Sigmoid colon (tissue), 6 donors: ENCODE measurements at regions not wholly inside any gene's neighbourhood (a gene's known extent, or its start where the extent isn't known, plus 50 kb on each side); places are given as distances from the start of the nearest gene placed in this dataset.

Experiments used
- DNase-seq: peaks from one replicate; pipeline ENCODE4 v3.0.0-alpha.2; 2019
- H3K27ac ChIP-seq, 4 donors: fragments of 200-600 bp; sonication (generic); one replicate each; pipeline ENCODE4 v1.5.1; 2016 to 2019; ENCODE audit warnings: mild to moderate bottlenecking in 1 of 4
- H3K27me3 ChIP-seq, 3 donors: fragments of 200-600 bp; sonication (generic); one replicate each; pipeline ENCODE4 v1.5.1; 2019; ENCODE audit warnings: mild to moderate bottlenecking in 1 of 3
- H3K36me3 ChIP-seq, 4 donors: fragments of 200-600 bp; sonication (generic); one replicate each; pipeline ENCODE4 v1.5.1; 2016 to 2019
- H3K4me1 ChIP-seq, 4 donors: fragments of 200-600 bp; sonication (generic); one replicate each; pipeline ENCODE4 v1.5.1; 2017 to 2019
- H3K4me3 ChIP-seq, 4 donors: fragments of 200-600 bp; sonication (generic); one replicate each; pipeline ENCODE4 v1.5.1; 2017 to 2019; ENCODE audit warnings: mild to moderate bottlenecking in 2 of 4, moderate library complexity in 1 of 4
- H3K9me3 ChIP-seq, 4 donors: fragments of 200-600 bp in 3 of 4; sonication (generic) in 3 of 4; one replicate each; pipeline versions ENCODE4 v1.5.1 to v1.6.1; 2013 to 2019
- CTCF ChIP-seq, 4 experiments: fragments of 450-650 bp in 3 of 4; fragments of 200-600 bp in 1 of 4; IDR thresholded peaks; one replicate each; pipeline ENCODE4 v1.5.1; 2016 to 2019; ENCODE audit warnings: antibody characterized with exemption in 4 of 4, mild to moderate bottlenecking in 3 of 4, moderate library complexity in 2 of 4
- EP300 ChIP-seq, 4 donors: sonication (generic); formaldehyde crosslinking; IDR thresholded peaks; one replicate each; pipeline ENCODE4 v1.6.1; 2017; ENCODE audit warnings: antibody characterized with exemption in 4 of 4
- POLR2A ChIP-seq, 2 donors: fragments of 450-650 bp; IDR thresholded peaks; one replicate each; pipeline ENCODE4 v1.6.1; 2016; ENCODE audit warnings: antibody characterized with exemption in 2 of 2, mild to moderate bottlenecking in 2 of 2, moderate library complexity in 2 of 2
- POLR2AphosphoS5 ChIP-seq, 4 donors: sonication (generic); formaldehyde crosslinking; IDR thresholded peaks; one replicate each; pipeline ENCODE4 v1.6.1; 2017; ENCODE audit warnings: antibody characterized with exemption in 4 of 4
- WGBS, 2 donors: extraction: QIAGEN DNeasy Blood & Tissue Kit; methylation state at CpG; one replicate each; pipeline ENCODE4 v1.1.7; 2013; 5-methylcytosine and 5-hydroxymethylcytosine counted together
- intact Hi-C: fragments of 100-400 bp; cut with DNase I; formaldehyde crosslinking; loops from one replicate; pipeline ENCODE4 v1.15.1; 2023
- donor health status: healthy with polysubstance abuse.
- donor health status: healthy.

GRCh38 chr3:153385343-153385742 lies 223.3 kb downstream of the RAP2B start:
- H3K27me3 ChIP-seq = no peaks in the 10 kb centered on the region
- no peak for TF ChIP-seq CTCF (IDR thresholded peaks at IDR 0.05)
- TF ChIP-seq POLR2AphosphoS5 (IDR thresholded peaks at IDR 0.05) = no peak
- TF ChIP-seq POLR2A (IDR thresholded peaks at IDR 0.05) = no peak
- TF ChIP-seq EP300 (IDR thresholded peaks at IDR 0.05) = no peak
- intact Hi-C loops = no loop called here
- H3K4me3 ChIP-seq = no peak overlapping the region
- peaks cover 0 to 17% (median 13%) of the 10 kb centered on the region in 4 donors for H3K4me1 ChIP-seq
- no peak overlapping the region for H3K27ac ChIP-seq
- DNase-seq = no peak
- no peaks in the 10 kb centered on the region for H3K36me3 ChIP-seq
- H3K9me3 ChIP-seq = no peaks in the 10 kb centered on the region

- TF ChIP-seq CTCF (IDR thresholded peaks at IDR 0.05) (no peak), POLR2AphosphoS5 (IDR thresholded peaks at IDR 0.05) (no peak), POLR2A (IDR thresholded peaks at IDR 0.05) (no peak), EP300 (IDR thresholded peaks at IDR 0.05) (no peak)
- no peak for DNase-seq
- 91 to 93% methylated on average over 2 of the region's 2 CpGs for whole genome bisulfite sequencing, 2 donors
- H3K4me3 ChIP-seq = no peak overlapping the region
- H3K9me3 ChIP-seq = peaks cover 0 to 16% (median 1%) of the 10 kb centered on the region in 4 donors
- H3K27ac ChIP-seq = no peak overlapping the region
- intact Hi-C loops = no loop called here
- H3K4me1 ChIP-seq = no peaks in the 10 kb centered on the region
- no peaks in the 10 kb centered on the region for H3K36me3 ChIP-seq
- no peaks in the 10 kb centered on the region for H3K27me3 ChIP-seq
These were observed 230.3 kb downstream of the RAP2B start for GRCh38 chr3:153392363-153392762.

GRCh38 chr3:153394017-153394416 lies 232.0 kb downstream of the RAP2B start:
- H3K27me3 ChIP-seq = no peaks in the 10 kb centered on the region
- H3K36me3 ChIP-seq = no peaks in the 10 kb centered on the region
- no peak overlapping the region for H3K4me3 ChIP-seq
- H3K4me1 ChIP-seq = no peaks in the 10 kb centered on the region
- no peak for DNase-seq
- H3K27ac ChIP-seq = no peak overlapping the region
- intact Hi-C loops = no loop called here
- TF ChIP-seq POLR2A (IDR thresholded peaks at IDR 0.05) = no peak
- no peak for TF ChIP-seq POLR2AphosphoS5 (IDR thresholded peaks at IDR 0.05)
- TF ChIP-seq EP300 (IDR thresholded peaks at IDR 0.05) = no peak
- TF ChIP-seq CTCF (IDR thresholded peaks at IDR 0.05) = no peak
- WGBS, 2 donors = 92 to 96% methylated on average over 1 of the region's 1 CpG
- H3K9me3 ChIP-seq = peaks cover 0 to 16% (median 1%) of the 10 kb centered on the region in 4 donors

DNA sequence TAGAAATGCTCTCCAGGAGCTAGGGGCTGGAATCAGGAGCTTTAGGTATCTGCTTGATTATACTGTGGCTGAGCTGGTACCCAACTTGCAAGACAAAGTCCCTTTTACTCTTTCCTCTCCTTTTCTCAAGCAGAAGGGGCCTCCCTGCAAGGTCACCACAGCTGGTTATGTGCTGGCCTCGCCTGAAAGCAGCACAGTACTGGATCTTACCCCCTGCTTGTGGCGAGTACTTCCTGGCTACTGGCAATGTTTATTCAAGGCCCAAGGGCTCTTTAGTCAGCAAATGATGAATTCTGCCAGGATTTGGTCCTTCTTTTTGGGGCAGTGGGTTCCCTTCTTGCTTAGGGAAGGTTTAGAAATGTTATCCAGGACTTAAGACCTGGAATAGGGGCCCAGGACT lies 234.6 kb downstream of the RAP2B start:
- no peaks in the 10 kb centered on the region for H3K4me1 ChIP-seq
- peaks cover 0 to 16% (median 1%) of the 10 kb centered on the region in 4 donors for H3K9me3 ChIP-seq
- TF ChIP-seq CTCF (IDR thresholded peaks at IDR 0.05) (no peak), POLR2AphosphoS5 (IDR thresholded peaks at IDR 0.05) (no peak), EP300 (IDR thresholded peaks at IDR 0.05) (no peak), POLR2A (IDR thresholded peaks at IDR 0.05) (no peak)
- intact Hi-C loops = no loop called here
- DNase-seq = no peak
- whole genome bisulfite sequencing, 2 donors = 73 to 84% methylated on average over 2 of the region's 2 CpGs
- H3K27me3 ChIP-seq = no peaks in the 10 kb centered on the region
- no peak overlapping the region for H3K4me3 ChIP-seq
- H3K36me3 ChIP-seq = no peaks in the 10 kb centered on the region
- no peak overlapping the region for H3K27ac ChIP-seq

- Histone ChIP-seq H3K36me3 (no peaks in the 10 kb centered on the region), H3K27ac (no peak overlapping the region), H3K4me3 (no peak overlapping the region), H3K27me3 (no peaks in the 10 kb centered on the region), H3K4me1 (no peaks in the 10 kb centered on the region), H3K9me3 (peaks cover 0 to 16% (median 1%) of the 10 kb centered on the region in 4 donors)
- TF ChIP-seq POLR2AphosphoS5 (IDR thresholded peaks at IDR 0.05) (no peak), POLR2A (IDR thresholded peaks at IDR 0.05) (no peak), CTCF (IDR thresholded peaks at IDR 0.05) (no peak), EP300 (IDR thresholded peaks at IDR 0.05) (no peak)
- intact Hi-C loops = no loop called here
- no peak for DNase-seq
- WGBS, 2 donors = 44 to 57% methylated on average over 2 of the region's 2 CpGs
These were observed 235.8 kb downstream of the RAP2B start for GRCh38 chr3:153397794-153398193.
